Panc1 (cell line): ENCODE measurements at regions not wholly inside any gene's neighbourhood (a gene's known extent, or its start where the extent isn't known, plus 50 kb on each side); places are given as distances from the start of the nearest gene placed in this dataset.
"Not testable (repeated sequence)": the region's sequence is repeated elsewhere in the genome, so short reads cannot be mapped to it uniquely, and the experiment has no call there.

Experiments
- ATAC-seq: fragments of 200-7000 bp; cut with Tn5 transposase; 2 replicates; pipeline ENCODE4 v1.9.1; 2020; ENCODE audit warnings: mild to moderate bottlenecking, moderate library complexity
- BruUV-seq: library from RNA; stranded (reverse); fragments of 400-500 nt; replicated peaks from 2 replicates; lab custom pipeline; 2021; lab: Mats Ljungman, UMichigan
- CTCF ChIA-PET: fragments of 300-600 bp; sonication (Branson Sonifier 250); formaldehyde crosslinking; loops from one replicate; lab custom pipeline; 2022; ENCODE audit warnings: antibody characterized with exemption; lab: Charles Lee
- POLR2A ChIA-PET: fragments of 300-600 bp; sonication (Branson Sonifier 250); formaldehyde crosslinking; loops from one replicate; lab custom pipeline; 2022; ENCODE audit warnings: antibody characterized with exemption; lab: Charles Lee
- DNase-seq: peaks from one replicate; pipeline ENCODE4 v3.0.0-alpha.2; 2010; ENCODE audit warnings: low read depth, low spot score
- H3K27ac ChIP-seq: 2 replicates; pipeline ENCODE4 v1.5.1; 2011; ENCODE audit warnings: mild to moderate bottlenecking, low read length, inconsistent platforms
- H3K27me3 ChIP-seq: fragments of 200-500 bp; sonication (Bioruptor generic); 2 replicates; pipeline ENCODE4 v1.6.0; 2014; ENCODE audit warnings: low read length, inconsistent platforms; ENCODE audit not compliant: control insufficient read depth, insufficient read depth
- H3K36me3 ChIP-seq: fragments of 200-500 bp; sonication (Bioruptor generic); 2 replicates; pipeline ENCODE4 v1.5.1; 2014; ENCODE audit warnings: inconsistent platforms, mild to moderate bottlenecking, low read length, moderate library complexity; ENCODE audit not compliant: control insufficient read depth, insufficient read depth
- H3K4me1 ChIP-seq: 2 replicates; pipeline ENCODE4 v1.5.1; 2011; ENCODE audit warnings: inconsistent platforms, mild to moderate bottlenecking, low read length, moderate library complexity; ENCODE audit not compliant: control insufficient read depth, insufficient read depth
- H3K4me3 ChIP-seq, 2 experiments: 2 replicates each; pipeline ENCODE4 v1.5.1; 2011 to 2012; ENCODE audit warnings: low read depth in 2 of 2, low read length in 2 of 2, mild to moderate bottlenecking in 2 of 2, inconsistent platforms in 1 of 2, moderate library complexity in 1 of 2
- H3K9me3 ChIP-seq: fragments of 200-500 bp; sonication (Bioruptor generic); 2 replicates; pipeline ENCODE4 v1.5.1; 2014; ENCODE audit warnings: low read depth, mild to moderate bottlenecking, inconsistent platforms, low read length, moderate library complexity; ENCODE audit not compliant: control insufficient read depth, insufficient read depth
- in situ Hi-C: cut with HindIII; loops from 2 replicates; pipeline ENCODE4 v1.10.0; 2016; ENCODE audit warnings: low sequenced_read_pairs, low pct_unique_long_range_greater_than_20kb
- intact Hi-C: fragments of 100-400 bp; cut with micrococcal nuclease; formaldehyde crosslinking; loops from one replicate; pipeline ENCODE4 v1.10.0; 2022; ENCODE audit not compliant: unreplicated experiment

DNA sequence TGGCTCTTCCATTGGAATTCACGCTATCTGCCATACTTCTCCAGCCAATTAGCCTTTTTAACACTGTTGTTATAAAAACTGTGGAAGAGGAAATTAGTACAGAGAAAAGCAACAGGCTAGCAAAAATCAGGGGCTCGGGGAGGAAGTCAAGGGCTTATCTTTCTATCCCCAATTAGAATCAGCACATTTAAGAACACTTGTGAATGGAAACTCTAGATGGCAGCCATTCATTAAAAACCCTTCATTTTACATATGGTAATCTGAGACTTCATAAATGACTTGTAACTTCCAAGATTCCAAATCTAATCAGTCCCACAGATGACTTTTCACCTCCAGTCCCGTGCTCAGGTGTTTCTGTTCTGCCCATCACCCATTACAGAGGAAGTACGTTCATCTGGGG lies 330.5 kb downstream of the CNTNAP3B start:
- ATAC-seq, H3K4me3 ChIP-seq, H3K9me3 ChIP-seq, CTCF ChIA-PET, H3K4me1 ChIP-seq, H3K27ac ChIP-seq, H3K36me3 ChIP-seq, intact Hi-C loops, DNase-seq, in situ Hi-C loops, BruUV-seq, POLR2A ChIA-PET, H3K27me3 ChIP-seq: not testable (repeated sequence)

DNA sequence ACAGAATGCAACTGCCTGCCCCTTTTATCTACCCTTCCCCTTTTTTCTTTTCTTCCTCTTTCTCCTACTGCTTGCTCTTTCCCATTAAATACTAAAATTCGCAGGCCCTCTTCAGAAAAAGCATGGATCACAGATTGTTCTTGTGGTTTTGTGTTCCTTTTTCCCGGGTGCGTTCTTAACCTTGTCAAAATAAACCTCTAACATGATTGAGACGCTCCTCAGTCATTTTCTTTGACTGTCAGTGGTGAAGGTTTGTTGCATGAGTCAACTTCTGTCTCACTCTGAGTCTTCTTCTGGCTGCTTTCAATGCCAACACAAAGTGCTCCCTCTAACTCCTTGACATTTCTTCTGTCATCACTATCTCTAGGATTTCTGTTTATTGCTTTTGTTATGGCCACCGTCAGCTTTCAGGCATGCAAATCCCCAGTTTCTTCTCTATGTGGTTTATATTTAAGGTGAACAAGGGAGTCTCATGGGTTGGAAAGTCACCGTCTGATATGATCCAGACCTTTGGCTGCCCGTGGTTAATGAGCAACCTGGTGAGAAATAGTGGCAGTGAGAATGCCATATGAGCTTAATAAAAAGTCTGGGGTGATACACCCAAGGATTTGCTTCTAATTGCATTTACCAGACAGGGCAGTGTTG lies 338.4 kb downstream of the CNTNAP3B start:
- H3K27ac ChIP-seq, CTCF ChIA-PET, H3K27me3 ChIP-seq, POLR2A ChIA-PET, ATAC-seq, H3K9me3 ChIP-seq, H3K36me3 ChIP-seq, DNase-seq, H3K4me3 ChIP-seq, intact Hi-C loops, in situ Hi-C loops, BruUV-seq, H3K4me1 ChIP-seq: not testable (repeated sequence)

DNA sequence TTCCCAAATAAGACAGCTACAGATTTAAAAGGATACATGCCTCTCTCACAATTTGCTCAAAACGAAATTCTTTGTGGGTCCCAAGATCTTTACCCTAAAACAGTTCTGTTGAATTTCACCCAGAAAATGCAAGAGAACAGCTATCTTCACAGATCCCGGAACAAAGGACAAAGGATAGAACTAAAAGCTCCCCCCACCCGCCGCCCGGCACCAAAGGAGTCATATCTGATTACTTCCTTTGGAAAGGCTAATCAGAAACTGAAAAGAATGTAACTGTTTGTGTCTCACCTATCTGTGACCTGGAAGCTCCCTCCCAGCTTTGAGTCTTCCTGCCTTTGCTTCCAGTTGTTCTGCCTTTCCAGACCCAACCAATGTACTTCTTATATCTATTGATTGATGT lies 339.2 kb downstream of the CNTNAP3B start:
- H3K27me3 ChIP-seq, DNase-seq, H3K4me1 ChIP-seq, H3K36me3 ChIP-seq, intact Hi-C loops, CTCF ChIA-PET, ATAC-seq, in situ Hi-C loops, H3K9me3 ChIP-seq, H3K4me3 ChIP-seq, POLR2A ChIA-PET, H3K27ac ChIP-seq, BruUV-seq: not testable (repeated sequence)

DNA sequence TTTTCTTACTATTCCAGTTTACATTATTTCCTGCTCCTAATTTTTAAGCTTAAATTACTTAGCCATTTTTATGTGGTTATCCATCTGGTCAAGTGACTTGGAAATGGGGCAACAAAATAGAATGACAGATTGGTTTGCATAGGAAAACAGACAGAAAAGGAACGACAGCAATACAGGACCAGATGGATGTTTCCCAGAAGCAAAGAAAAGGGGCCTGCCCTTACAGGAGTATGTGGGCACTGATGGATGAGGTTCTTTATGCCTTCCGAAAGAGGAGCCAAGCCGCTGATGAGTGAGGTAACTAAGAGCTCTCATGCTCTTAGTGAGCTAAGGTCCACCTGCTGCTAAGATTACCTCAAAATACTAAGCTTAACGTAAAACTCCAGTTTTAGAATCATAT lies 339.8 kb downstream of the CNTNAP3B start:
- in situ Hi-C loops, ATAC-seq, H3K4me3 ChIP-seq, H3K36me3 ChIP-seq, H3K9me3 ChIP-seq, BruUV-seq, intact Hi-C loops, H3K27me3 ChIP-seq, H3K4me1 ChIP-seq, POLR2A ChIA-PET, CTCF ChIA-PET, H3K27ac ChIP-seq, DNase-seq: not testable (repeated sequence)

DNA sequence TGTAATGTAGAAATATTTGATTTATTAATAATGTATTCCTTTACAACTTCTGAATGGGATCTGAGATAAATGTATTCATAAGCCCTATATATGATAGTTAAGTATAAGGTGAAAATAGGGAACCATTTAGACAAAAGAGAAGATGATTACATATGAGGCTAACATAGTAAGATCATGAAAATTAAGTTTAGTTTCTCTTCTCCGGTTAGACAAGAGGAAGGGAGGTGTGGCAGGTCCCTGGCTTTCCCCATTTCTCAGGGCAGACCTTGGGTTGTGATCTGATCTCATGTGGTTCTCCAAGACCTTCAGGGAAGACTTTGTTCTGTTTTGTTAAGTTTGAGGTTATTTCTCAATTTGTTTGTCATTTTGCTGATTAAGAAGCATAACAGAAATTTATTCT lies 341.3 kb downstream of the CNTNAP3B start:
- H3K27ac ChIP-seq, H3K27me3 ChIP-seq, BruUV-seq, H3K4me1 ChIP-seq, intact Hi-C loops, in situ Hi-C loops, CTCF ChIA-PET, H3K36me3 ChIP-seq, ATAC-seq, DNase-seq, POLR2A ChIA-PET, H3K4me3 ChIP-seq, H3K9me3 ChIP-seq: not testable (repeated sequence)

DNA sequence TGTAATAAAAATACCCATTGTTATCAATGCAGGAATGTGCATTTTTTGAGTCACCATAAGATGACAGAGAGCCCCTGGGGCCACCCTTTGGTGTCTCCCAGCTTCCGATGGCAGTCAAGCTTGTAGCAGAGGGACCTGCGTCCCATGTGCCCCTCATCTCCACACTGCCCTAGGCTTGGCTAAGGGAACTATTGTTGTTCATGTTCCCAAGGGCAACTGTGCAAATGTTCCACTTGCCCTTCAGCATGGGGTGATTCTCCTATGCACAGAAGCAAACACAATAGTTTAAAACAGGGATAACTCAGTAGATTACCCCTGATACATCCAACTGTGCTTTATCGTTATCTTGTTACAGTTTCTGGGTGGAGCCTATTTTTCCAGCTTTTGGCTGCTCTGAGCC lies 342.0 kb downstream of the CNTNAP3B start:
- H3K27me3 ChIP-seq, H3K36me3 ChIP-seq, ATAC-seq, H3K4me3 ChIP-seq, H3K4me1 ChIP-seq, BruUV-seq, H3K9me3 ChIP-seq, in situ Hi-C loops, POLR2A ChIA-PET, CTCF ChIA-PET, H3K27ac ChIP-seq, intact Hi-C loops, DNase-seq: not testable (repeated sequence)

DNA sequence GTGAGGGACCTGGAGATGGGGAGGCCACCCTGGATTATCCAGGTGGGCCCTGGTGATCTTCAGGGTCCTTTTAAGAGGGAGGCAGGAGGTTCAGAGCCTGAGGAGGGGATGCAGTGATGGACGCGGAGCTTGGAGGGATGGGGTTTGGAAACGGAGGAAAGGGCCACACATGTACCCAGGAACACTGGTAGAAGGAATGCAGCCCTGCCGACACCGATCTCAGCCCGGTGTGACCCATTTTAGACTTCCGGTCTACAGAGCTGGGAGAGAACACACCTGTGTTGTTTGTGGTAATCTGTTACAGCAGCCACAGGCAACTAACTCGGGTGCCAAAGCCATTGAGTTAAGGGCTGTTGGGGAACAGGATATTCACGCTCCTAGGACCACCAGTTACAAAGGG lies 345.2 kb downstream of the CNTNAP3B start:
- intact Hi-C loops, H3K27ac ChIP-seq, POLR2A ChIA-PET, H3K9me3 ChIP-seq, in situ Hi-C loops, CTCF ChIA-PET, H3K4me1 ChIP-seq, H3K36me3 ChIP-seq, DNase-seq, BruUV-seq, H3K27me3 ChIP-seq, H3K4me3 ChIP-seq, ATAC-seq: not testable (repeated sequence)
